GM19035 (cell line): ENCODE measurements at regions not wholly inside any gene's neighbourhood (a gene's known extent, or its start where the extent isn't known, plus 50 kb on each side); places are given as distances from the start of the nearest gene placed in this dataset.

Experiments
- ATAC-seq: cut with Tn5 transposase; IDR thresholded peaks from one replicate; pipeline ENCODE4 v1.9.1; 2021; ENCODE audit not compliant: unreplicated experiment

DNA sequence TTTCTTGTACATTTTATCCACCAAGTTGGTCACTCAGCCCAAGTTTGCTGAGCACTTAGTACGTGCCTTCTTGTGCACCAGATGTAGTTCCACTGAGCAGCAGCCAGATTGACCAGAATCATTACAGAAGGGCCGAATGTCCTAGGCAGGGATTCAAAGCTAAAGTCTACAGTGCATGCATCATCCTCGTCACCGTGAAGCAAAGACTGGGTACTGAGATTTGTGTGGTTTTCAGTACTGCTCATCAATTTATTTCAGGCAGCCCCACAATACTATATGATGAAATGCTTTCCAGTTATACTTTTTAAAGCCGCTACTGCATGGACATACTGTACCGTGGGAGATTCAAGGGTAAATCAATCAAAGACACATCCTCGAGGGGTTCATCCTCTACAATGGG lies 227.0 kb downstream of the ARRDC4 start:
- ATAC-seq, result no peak

DNA sequence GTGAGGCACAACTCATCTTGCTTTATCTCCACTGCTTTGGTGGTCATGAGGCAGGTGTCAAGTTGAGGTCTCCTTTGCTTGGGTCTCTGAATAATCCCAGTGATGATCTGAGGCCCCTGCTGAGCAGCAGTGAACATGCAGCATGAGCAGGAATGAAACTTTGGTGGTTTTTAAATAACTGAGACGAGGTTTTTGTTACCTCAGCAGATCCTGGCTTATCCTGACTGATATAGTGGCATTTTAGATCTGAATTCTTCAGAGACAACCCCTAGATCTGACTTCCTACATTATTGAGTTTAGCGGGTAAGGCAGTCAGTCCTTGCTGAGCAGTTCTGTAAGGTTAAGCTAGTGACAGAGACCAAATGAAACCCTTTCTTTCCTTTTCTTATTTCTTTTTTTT lies 230.4 kb downstream of the ARRDC4 start:
- ATAC-seq, result no peak

GRCh38 chr15:98195796-98196195 lies 235.3 kb downstream of the ARRDC4 start:
- no peak for ATAC-seq

GRCh38 chr15:98196371-98196770 lies 235.9 kb downstream of the ARRDC4 start:
- no peak for ATAC-seq

GRCh38 chr15:98202256-98202655 lies 241.8 kb downstream of the ARRDC4 start:
- ATAC-seq, result no peak

- no peak for ATAC-seq
These were observed 243.6 kb downstream of the ARRDC4 start for GRCh38 chr15:98203872-98204660.

DNA sequence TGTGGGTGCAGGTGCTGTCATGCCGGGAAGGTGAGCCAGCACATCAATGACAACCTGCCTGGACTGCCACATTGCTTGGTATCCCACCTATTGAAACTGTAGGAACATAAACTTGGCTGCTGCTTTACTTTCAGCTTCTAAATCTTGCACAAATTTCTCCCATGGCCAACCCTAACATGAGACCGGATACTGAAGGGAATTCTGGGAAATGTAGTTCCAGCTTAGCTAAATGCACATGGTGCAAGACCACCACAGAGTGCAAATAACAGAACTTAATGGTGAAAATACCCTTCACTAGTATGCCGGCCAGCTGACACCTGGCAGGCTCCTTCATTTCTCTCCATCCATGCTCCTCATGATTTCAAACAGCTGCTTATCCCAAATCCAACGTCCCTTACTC lies 247.4 kb downstream of the ARRDC4 start:
- ATAC-seq, result no peak

DNA sequence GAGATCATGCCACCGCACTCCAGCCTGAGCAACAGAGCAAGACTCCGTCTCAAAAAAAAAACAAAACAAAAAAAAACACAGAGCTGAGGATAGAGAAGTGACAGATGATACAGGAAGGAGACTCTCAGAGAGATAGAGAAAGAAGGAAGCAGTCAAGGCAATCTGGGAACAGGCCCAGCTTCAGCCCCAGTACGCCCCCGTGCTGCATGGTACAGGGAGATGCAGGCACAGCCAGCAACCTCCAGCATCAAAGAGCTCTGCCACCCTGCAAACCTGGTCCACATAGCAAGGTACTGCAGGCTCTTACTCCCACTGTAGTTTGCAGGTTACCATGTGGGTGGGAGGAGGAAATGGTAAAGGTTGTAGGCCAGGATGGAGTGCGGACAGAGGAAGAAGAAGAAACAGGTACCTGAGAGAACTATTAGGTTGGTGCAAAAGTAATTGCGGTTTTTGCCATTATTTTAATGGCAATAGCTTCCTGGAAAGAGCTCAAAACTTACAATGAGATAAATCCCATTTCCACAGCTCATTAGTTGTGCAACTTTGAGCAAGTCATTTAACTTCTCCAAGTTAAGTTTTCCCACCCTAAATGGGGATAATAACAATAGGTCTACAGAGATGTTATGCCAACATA lies 253.0 kb downstream of the ARRDC4 start:
- ATAC-seq, result no peak

GRCh38 chr15:98216166-98216565 lies 255.7 kb downstream of the ARRDC4 start:
- no peak for ATAC-seq

DNA sequence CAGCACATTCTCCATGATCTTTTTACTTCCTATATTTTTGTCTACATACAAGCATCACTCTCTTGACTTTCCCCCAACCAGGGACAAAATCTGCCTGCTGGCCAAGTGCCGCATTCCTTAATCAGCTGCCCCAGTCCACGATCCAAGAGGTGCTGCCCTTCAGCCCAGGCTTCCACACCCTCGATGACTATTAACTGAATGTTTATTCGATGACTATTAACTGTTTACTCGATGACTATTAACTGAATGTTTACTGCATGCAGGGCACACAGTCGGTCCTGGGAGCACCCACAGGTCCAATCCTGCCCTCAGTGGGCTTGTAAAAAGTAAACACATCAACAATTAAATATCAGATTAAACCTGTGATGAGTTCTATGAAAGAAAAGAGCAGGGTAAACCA lies 256.9 kb downstream of the ARRDC4 start:
- no peak for ATAC-seq

DNA sequence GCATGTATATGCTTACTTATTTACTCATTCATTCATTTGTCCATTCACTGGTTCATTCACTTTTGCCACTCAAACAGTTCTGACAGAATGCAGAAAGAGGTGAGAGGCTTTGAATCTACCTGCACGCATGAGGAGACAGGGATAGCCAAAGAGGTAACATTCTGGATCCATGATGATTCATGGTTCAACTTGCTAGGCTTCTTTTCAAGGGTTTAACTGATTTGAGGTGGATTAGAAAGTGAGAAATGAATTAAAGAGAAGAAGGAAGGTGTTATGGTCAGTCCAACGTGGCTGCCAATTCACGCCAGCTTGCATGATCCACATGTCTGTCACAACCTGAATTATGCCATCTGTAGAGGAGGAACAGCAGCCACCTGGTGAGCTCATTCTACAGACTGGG lies 260.6 kb downstream of the ARRDC4 start:
- no peak for ATAC-seq

- no peak for ATAC-seq
These were observed 261.1 kb downstream of the ARRDC4 start for GRCh38 chr15:98221577-98221976.

GRCh38 chr15:98226149-98226548 lies 265.6 kb downstream of the ARRDC4 start:
- ATAC-seq, result no peak

DNA sequence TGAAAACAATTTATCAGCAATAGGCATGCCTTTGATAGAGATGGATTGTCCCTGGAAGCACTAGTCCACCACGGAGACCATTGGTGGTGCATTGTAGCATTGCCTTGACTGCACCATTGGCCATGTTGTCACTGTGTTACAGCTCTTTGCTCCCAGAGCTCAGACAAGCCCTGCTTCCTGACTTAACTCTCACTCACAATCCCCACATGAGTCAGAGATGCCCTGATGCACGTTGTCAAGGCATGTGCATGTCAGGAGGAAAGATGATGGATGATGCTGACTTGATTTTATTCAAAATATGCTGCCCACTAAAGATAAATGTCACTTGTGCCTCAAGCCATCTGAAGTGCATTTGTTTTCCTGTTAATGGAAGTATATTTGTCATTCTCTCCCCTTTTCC lies 266.1 kb downstream of the ARRDC4 start:
- ATAC-seq, result no peak

DNA sequence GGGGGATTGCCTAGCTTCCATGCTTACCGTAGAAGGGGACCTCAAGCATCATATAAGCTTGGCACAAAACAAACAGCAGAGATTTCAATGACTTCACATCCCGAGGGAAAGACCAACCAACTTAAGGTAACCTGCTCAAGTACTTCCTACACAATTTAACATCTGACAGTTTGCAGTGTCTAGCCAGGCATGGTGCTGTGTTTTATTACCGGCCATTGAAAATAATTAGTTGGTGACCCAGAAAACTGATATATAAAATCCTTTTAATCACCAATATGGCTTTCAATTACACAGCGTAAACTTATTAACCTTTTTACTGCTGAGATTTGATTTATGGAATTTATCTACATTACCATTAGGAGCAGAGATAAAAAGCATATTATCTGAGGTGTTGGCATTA lies 268.3 kb downstream of the ARRDC4 start:
- no peak for ATAC-seq

DNA sequence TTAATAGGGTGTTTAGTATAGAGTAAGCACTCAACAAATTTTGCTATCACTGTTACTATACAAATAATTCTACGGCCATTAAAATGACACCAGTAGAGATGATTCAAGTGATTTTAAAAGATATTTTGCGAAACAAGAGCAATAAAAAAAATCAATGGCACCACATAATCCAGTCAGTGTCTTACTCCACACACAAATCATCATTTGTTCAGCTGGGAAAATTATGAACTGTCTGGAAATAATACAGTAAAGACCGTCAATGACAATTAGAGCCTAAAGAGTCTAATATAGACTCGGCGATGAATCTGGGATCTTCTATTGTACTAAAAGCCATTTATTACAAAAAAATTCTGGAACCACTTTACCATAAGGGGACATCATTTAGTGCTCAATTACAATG lies 270.5 kb downstream of the ARRDC4 start:
- ATAC-seq, result no peak

DNA sequence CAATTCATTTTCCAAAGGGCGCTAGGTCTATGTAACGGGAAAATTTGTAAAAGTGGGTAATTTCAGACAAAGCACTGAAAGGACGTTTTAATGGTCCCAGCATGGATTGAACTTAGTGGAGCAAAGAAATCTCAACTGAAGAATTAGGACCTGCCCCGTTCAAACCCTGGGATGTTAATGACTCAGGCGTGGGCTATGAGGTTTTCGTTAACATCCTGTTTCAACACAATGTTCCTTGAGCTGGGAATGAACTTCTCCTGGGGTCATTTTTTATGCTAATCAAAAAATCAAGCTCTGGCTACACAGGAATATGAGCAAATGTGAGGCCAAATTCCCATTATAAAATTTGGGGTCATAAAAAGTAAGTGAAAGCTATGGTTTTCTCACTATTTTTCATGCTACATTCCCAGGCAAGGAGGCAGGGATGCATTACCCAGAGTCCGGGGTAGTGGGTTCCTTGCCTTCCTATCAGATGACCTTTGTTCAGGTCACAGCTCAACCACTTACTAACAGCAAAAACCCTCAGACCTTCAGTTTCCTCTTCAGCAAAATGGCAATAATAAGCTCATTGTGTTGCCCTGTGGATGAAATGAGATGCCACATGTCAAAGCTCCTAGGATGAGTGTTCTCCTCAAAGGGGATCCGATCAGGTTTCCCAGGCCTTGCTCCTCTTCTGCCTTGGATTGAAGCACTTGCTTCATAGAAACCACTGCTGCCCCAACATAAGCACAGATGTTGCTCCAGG lies 271.4 kb downstream of the ARRDC4 start:
- no peak for ATAC-seq

DNA sequence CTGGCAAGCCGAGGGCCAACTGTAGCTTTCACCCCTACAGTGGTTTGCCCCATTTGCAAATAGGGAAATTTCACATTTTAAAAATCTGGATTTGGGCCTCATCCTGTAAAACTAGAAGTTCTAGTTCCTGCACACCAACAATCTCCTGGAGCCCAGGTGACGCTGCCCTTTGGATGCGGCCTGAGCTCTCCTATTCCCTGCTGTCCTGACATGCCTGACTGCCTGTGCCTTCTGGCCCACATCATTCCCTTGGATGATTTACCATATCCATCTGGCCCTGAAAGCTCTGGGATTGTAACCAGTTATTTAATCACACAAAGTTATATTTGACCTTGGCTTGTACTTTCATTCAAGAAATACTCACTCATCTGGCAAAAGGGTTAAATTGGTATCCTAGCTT lies 272.3 kb downstream of the ARRDC4 start:
- no peak for ATAC-seq

DNA sequence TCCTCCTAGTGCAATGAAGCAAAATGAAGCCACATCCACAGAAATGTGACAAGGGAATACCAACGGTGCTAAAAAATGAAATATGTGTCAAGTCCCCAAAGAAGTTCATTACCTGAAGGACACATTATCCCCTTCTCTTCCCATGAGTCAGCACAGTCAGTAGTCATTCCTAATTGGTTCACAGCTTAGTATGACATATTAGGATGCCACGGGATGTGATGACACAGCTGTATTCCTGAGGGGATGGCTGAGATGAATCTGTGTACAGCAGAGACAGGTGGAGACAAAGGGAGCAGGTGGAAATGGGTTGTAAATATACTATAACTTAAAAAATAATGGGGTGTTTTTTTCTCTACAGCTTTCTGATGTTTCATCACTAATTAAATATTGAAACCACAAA lies 273.4 kb downstream of the ARRDC4 start:
- no peak for ATAC-seq

GRCh38 chr15:98240303-98240702 lies 279.8 kb downstream of the ARRDC4 start:
- ATAC-seq, result no peak

DNA sequence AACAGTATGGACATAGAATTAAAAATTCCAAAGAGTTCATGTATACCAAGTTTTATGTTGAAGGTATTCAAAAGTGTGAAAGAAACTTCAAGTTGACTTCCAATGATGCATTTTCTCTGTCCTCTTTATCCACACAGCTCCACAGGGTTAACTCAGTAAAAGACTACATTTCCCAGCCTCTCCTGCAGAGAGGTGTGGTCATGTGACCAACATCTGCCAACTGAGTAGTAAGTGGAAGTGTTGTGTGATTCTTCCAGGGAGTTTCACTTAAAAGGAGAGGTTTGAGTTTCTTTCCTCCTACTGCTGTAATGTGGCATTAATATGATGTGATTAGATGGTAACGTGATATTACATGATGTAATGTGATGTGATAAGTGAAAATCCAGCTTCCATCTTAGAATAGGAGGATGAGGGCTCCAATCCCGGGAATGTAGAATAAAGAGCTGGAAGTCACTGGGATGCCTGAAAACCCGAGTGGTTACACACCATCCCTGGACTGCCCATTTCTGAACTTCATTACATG lies 280.6 kb downstream of the ARRDC4 start:
- no peak for ATAC-seq

GRCh38 chr15:98257290-98257689 lies 296.8 kb downstream of the ARRDC4 start:
- ATAC-seq, result no peak
